Chondrocyte (in vitro differentiated cells): ENCODE measurements at regions not wholly inside any gene's neighbourhood (a gene's known extent, or its start where the extent isn't known, plus 50 kb on each side); places are given as distances from the start of the nearest gene placed in this dataset.

Experiments
- DNase-seq: peaks from one replicate; pipeline ENCODE4 v3.0.0; 2021; ENCODE audit warnings: mixed read lengths, low spot score
- H3K27ac Mint-ChIP-seq: one replicate; pipeline ENCODE4 v1.8.0; 2021; ENCODE audit warnings: mild to moderate bottlenecking, moderate library complexity, mixed read lengths; ENCODE audit not compliant: unreplicated experiment
- H3K27me3 Mint-ChIP-seq: 2 replicates; pipeline ENCODE4 v1.8.0; 2021; ENCODE audit warnings: low read depth, mixed read lengths
- H3K36me3 Mint-ChIP-seq: 2 replicates; pipeline ENCODE4 v1.8.0; 2021; ENCODE audit warnings: low read depth, mixed read lengths
- H3K4me1 Mint-ChIP-seq: 2 replicates; pipeline ENCODE4 v1.8.0; 2021; ENCODE audit warnings: low read depth, mild to moderate bottlenecking, mixed read lengths
- H3K4me3 Mint-ChIP-seq: one replicate; pipeline ENCODE4 v1.8.0; 2021; ENCODE audit warnings: mild to moderate bottlenecking, moderate library complexity, mixed read lengths; ENCODE audit not compliant: unreplicated experiment
- H3K9me3 Mint-ChIP-seq: 2 replicates; pipeline ENCODE4 v1.8.0; 2021; ENCODE audit warnings: low read depth, mixed read lengths
- TF ChIP-seq, protein P1 (sequence below): fragments of 200-600 bp; sonication (generic); IDR thresholded peaks from 2 replicates; pipeline ENCODE4 v1.5.0; 2021; ENCODE audit warnings: antibody characterized with exemption, mild to moderate bottlenecking, moderate library complexity

DNA sequence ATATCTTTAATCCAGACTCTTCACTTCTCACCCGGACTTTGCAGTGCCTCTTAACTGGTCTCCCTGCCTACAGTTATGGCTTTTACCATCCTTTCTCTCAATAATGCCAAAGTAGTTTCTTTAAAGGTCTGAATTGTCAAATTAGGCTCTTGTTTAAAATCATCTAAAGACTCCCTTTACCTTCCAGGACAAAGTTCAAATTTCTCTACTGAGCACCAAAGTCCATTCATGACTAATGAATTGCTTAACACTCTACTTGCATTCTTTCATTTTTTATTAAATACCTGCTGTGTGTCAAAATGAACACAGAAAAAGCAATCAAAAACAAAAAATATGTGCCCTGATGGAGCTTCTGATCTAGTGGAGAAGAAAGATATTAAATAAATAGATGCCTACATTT is 472.4 kb upstream of the UBE2E2 start:
- Mint-ChIP-seq H3K27me3 (peaks cover 11% of the 10 kb centered on the region), H3K4me1 (no peaks in the 10 kb centered on the region), H3K36me3 (no peaks in the 10 kb centered on the region), H3K27ac (no peak overlapping the region), H3K9me3 (no peaks in the 10 kb centered on the region), H3K4me3 (no peak overlapping the region)
- DNase-seq = no peak
- TF ChIP-seq, protein P1, sequence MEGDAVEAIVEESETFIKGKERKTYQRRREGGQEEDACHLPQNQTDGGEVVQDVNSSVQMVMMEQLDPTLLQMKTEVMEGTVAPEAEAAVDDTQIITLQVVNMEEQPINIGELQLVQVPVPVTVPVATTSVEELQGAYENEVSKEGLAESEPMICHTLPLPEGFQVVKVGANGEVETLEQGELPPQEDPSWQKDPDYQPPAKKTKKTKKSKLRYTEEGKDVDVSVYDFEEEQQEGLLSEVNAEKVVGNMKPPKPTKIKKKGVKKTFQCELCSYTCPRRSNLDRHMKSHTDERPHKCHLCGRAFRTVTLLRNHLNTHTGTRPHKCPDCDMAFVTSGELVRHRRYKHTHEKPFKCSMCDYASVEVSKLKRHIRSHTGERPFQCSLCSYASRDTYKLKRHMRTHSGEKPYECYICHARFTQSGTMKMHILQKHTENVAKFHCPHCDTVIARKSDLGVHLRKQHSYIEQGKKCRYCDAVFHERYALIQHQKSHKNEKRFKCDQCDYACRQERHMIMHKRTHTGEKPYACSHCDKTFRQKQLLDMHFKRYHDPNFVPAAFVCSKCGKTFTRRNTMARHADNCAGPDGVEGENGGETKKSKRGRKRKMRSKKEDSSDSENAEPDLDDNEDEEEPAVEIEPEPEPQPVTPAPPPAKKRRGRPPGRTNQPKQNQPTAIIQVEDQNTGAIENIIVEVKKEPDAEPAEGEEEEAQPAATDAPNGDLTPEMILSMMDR = no peak

DNA sequence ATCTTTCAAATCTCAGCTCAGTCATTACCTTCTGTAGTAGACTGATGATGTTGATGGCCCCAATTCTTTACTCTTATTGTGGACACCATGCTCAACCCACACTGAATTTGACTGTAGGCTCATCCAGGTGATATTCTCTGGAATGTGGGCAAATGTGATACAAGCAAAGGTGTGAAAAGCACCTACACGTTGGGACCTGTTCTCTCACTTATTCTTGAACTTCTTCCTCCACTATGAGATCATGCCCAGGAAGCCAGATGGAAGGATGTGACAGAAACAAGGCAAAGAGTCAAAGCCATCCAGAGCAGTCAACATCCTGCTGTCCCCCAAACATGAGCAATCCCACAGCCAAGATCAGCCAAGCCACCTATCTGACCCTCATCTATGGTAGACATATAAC is 471.2 kb upstream of the UBE2E2 start:
- no peaks in the 10 kb centered on the region for H3K4me1 Mint-ChIP-seq
- no peak for DNase-seq
- no peak overlapping the region for H3K4me3 Mint-ChIP-seq
- H3K27ac Mint-ChIP-seq = no peak overlapping the region
- TF ChIP-seq, protein P1 = no peak
- no peaks in the 10 kb centered on the region for H3K36me3 Mint-ChIP-seq
- H3K27me3 Mint-ChIP-seq = peaks cover 11% of the 10 kb centered on the region
- H3K9me3 Mint-ChIP-seq = peaks cover 3% of the 10 kb centered on the region

DNA sequence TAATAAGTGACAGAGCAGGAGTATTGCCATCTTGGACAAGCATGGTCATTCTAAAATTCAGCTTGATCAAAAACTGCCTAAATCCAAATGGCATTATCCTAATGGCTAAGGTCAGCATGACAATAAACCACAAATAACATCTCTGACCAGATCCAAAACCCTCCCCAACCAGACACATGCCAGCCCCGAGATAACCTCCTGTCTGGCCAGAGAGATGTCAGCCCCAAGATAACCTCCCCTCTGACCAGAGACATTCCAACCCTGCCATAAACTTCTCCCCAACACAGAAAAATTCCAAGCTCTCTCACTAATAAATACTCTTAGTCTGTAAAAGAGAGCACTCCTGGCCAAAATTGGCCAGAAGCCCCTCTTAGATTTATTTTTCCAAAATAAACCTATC is 470.5 kb upstream of the UBE2E2 start:
- Mint-ChIP-seq H3K36me3 (no peaks in the 10 kb centered on the region), H3K4me3 (no peak overlapping the region), H3K27ac (no peak overlapping the region), H3K9me3 (peaks cover 3% of the 10 kb centered on the region), H3K27me3 (peaks cover 11% of the 10 kb centered on the region), H3K4me1 (no peaks in the 10 kb centered on the region)
- TF ChIP-seq, protein P1 = no peak
- no peak for DNase-seq

DNA sequence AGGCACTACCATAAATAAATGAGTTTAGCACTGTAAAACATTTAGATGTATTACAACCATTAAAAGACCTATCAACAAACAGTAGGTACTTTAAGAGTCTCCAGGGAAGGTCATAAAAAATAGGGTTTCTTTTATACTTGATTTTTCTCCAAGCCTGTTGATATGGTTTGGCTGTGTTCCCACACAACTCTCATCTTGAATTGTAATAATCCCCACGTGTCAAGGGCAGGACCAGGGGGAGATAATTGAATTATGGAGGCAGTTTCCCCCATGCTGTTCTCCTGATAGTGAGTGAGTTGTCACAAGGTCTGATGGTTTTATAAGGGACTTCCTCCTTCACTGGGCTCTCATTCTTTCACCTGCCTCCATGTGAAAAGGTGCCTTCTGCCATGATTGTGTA is 468.9 kb upstream of the UBE2E2 start:
- H3K4me1 Mint-ChIP-seq = no peaks in the 10 kb centered on the region
- H3K27ac Mint-ChIP-seq = no peak overlapping the region
- peaks cover 3% of the 10 kb centered on the region for H3K9me3 Mint-ChIP-seq
- no peaks in the 10 kb centered on the region for H3K36me3 Mint-ChIP-seq
- TF ChIP-seq, protein P1 = no peak
- DNase-seq = no peak
- no peak overlapping the region for H3K4me3 Mint-ChIP-seq
- peaks cover 7% of the 10 kb centered on the region for H3K27me3 Mint-ChIP-seq

DNA sequence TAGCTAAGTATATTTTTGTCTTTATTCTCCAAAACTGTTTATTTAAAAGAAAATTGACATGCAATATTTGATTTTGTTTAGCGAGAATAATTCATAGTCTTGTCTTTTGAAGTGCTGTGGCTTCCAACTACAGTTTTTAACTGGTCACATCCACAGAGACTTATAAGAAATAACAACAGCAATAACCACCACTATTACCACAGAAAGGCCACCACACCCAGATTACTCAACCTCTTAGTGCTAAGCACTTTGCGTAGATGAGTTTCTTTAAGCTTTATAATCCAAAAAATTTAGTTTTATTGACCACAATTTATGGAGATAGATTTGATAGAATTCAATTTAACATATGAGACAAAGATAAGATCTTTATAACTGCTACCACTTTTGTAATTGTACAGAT is 468.4 kb upstream of the UBE2E2 start:
- Mint-ChIP-seq H3K4me3 (no peak overlapping the region), H3K36me3 (no peaks in the 10 kb centered on the region), H3K27ac (no peak overlapping the region), H3K9me3 (peaks cover 3% of the 10 kb centered on the region), H3K4me1 (no peaks in the 10 kb centered on the region), H3K27me3 (peaks cover 7% of the 10 kb centered on the region)
- DNase-seq = no peak
- TF ChIP-seq, protein P1 = no peak
